ENCODE measurements at regions not wholly inside any gene's neighbourhood (a gene's known extent, or its start where the extent isn't known, plus 50 kb on each side); places are given as distances from the start of the nearest gene placed in this dataset.

DNA sequence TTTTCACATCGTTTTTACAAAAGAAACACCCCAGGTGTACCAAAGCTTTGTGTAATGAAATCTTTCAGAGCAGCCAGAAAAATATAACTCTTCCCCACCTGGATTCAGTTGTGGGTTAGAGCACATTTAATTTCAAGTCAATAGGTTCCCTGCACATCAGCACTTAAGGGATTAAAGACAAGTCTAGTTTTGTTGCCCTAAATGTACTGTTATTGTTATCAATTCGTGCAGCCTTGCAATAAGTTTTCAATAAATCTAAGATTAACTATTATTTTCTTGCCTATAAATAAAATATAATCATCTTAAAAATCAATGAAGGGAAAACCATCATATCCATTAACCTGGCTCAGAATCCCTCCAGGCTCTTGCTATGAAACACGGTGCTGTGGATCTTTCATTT is 172.5 kb upstream of the CDIN1 start:
- DNase-seq (ENCODE audit: low read depth, low spot score) = no peak
- ChIA-PET POLR2A (interaction anchor here (0.6 to 0.9 kb wide), 2 partner anchors 9 to 858 kb away, joined by 3 read pairs; no protein-coding TSS in a partner anchor), CTCF (interaction anchor here (1.2 kb wide), 1 partner anchor 21 kb away, joined by 3 read pairs; no protein-coding TSS in a partner anchor)
- TF ChIP-seq, protein P1, sequence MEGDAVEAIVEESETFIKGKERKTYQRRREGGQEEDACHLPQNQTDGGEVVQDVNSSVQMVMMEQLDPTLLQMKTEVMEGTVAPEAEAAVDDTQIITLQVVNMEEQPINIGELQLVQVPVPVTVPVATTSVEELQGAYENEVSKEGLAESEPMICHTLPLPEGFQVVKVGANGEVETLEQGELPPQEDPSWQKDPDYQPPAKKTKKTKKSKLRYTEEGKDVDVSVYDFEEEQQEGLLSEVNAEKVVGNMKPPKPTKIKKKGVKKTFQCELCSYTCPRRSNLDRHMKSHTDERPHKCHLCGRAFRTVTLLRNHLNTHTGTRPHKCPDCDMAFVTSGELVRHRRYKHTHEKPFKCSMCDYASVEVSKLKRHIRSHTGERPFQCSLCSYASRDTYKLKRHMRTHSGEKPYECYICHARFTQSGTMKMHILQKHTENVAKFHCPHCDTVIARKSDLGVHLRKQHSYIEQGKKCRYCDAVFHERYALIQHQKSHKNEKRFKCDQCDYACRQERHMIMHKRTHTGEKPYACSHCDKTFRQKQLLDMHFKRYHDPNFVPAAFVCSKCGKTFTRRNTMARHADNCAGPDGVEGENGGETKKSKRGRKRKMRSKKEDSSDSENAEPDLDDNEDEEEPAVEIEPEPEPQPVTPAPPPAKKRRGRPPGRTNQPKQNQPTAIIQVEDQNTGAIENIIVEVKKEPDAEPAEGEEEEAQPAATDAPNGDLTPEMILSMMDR (IDR thresholded peaks at IDR 0.05; ENCODE audit: insufficient read depth, low read length, missing control alignments) = no peak
- no peak overlapping the region for H3K4me3 ChIP-seq (ENCODE audit: low read depth, low read length)

DNA sequence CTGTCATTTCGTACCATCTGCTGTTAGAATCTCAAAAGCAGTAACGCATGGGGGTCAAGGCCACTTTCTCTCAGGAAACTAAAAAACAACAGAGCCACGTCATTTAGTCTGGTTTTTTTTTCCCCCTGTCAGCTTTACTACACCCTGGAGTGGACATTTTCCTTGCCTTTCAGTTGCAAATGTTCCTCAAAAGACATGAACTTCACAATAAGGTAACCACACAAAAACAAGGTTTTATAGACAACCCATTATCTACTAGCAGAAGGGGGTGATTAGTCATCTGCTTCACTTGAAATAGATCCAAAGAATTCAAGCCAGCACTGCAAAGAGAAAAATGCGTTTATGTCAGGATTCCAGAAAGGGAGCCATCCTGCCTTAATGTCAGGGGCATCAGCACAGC is 171.8 kb upstream of the CDIN1 start:
- no peak overlapping the region for H3K4me3 ChIP-seq (ENCODE audit: low read depth, low read length)
- TF ChIP-seq, protein P1 (IDR thresholded peaks at IDR 0.05; ENCODE audit: insufficient read depth, low read length, missing control alignments) = no peak
- DNase-seq (ENCODE audit: low read depth, low spot score) = peak; percentile 34
- POLR2A ChIA-PET = interaction anchor here (0.9 kb wide), 1 partner anchor 8 kb away, joined by 3 read pairs; no protein-coding TSS in a partner anchor
- CTCF ChIA-PET = interaction anchor here (1.2 kb wide), 1 partner anchor 22 kb away, joined by 3 read pairs; no protein-coding TSS in a partner anchor

DNA sequence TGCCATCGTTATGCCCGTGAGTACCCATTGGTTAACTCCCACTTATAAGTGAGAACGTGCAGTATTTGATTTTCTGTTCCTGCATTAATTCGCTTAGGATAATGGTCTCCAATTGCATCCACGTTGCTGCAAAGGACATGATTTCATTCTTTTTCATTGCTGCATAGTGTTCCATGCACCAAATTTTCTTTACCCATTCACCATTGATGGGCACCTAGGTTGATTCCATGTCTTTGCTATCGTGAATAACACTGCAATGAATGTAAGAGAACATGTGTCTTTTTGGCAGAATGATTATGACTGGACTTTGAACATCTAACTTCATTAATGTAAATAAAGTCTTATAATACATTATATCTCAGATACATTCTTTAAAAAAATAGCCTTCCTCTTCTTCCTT is 169.6 kb upstream of the CDIN1 start:
- TF ChIP-seq, protein P1 (IDR thresholded peaks at IDR 0.05; ENCODE audit: insufficient read depth, low read length, missing control alignments) = no peak
- ChIA-PET CTCF (no interaction called here), POLR2A (no interaction called here)
- H3K4me3 ChIP-seq (ENCODE audit: low read depth, low read length) = no peak overlapping the region
- no peak for DNase-seq (ENCODE audit: low read depth, low spot score)

DNA sequence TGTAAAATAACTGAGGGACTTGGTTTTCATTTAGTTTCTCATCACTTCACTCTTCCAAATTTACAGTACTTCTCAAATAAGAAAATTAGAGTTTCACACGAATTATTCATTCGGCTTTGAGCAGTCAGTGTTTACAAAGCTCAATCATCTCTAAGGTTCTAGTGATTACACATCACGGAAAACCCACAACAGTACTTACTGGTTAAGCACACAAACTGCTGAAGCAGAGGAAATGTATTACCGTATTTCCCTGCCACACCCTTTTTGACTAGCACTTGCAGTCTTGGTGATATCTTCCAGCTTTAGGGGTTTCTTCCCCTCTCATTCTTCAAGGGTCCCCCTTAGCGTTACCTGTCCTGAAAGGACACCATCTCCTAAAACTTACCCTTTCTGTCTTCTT is 164.8 kb upstream of the CDIN1 start:
- DNase-seq (ENCODE audit: low read depth, low spot score) = no peak
- POLR2A ChIA-PET = no interaction called here
- TF ChIP-seq, protein P1 (IDR thresholded peaks at IDR 0.05; ENCODE audit: insufficient read depth, low read length, missing control alignments) = no peak
- CTCF ChIA-PET = interaction anchor here (1.8 kb wide), 1 partner anchor 34 kb away, joined by 3 read pairs; no protein-coding TSS in a partner anchor
- no peak overlapping the region for H3K4me3 ChIP-seq (ENCODE audit: low read depth, low read length)

DNA sequence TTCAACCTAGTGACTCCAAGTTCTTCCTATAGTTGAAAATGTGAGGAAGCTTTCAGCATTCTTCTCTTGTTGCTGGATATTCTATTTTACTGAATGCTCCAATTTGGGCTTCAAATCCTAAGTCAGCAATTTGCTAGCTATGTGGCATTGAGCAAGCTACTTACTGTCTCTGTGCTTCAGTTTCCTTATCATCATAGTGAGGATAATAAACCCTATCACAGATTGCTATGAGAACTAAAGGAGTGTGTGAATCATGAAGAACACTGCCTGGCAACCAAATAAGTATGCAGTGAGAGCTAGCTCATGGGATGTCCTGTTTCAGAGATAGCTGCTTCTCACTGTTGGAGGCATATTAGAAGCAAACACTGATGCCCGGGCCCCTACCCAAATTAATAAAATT is 163.8 kb upstream of the CDIN1 start:
- ChIA-PET CTCF (interaction anchor here (1.1 kb wide), 1 partner anchor 86 kb away, joined by 5 read pairs; no protein-coding TSS in a partner anchor), POLR2A (interaction anchor here (0.7 to 1.1 kb wide), 3 partner anchors 8 to 20 kb away, joined by 3 to 6 read pairs (median 3); no protein-coding TSS in a partner anchor)
- peak; percentile 70 for DNase-seq (ENCODE audit: low read depth, low spot score)
- H3K4me3 ChIP-seq (ENCODE audit: low read depth, low read length) = no peak overlapping the region
- TF ChIP-seq, protein P1 (IDR thresholded peaks at IDR 0.05; ENCODE audit: insufficient read depth, low read length, missing control alignments) = no peak

DNA sequence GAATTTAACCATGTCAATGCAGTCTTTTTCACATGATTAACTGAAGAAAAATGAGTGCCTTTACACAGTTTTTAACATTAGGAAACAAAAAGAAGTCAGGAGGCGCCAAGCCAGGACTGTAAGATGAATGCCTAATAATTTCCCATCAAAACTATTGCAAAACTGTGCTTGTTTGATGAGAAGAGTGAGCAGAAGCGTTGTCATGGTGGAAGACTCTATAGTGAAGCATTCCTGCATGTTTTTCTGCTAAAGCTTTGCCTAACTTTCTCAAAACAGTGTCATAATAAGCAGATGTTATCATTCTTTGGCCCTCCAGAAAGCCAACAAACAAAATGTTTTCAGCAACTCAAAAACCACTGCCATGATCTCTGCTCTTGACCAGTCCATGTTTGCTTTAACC is 156.8 kb upstream of the CDIN1 start:
- no peak for DNase-seq (ENCODE audit: low read depth, low spot score)
- no peak overlapping the region for H3K4me3 ChIP-seq (ENCODE audit: low read depth, low read length)
- POLR2A ChIA-PET = no interaction called here
- TF ChIP-seq, protein P1 (IDR thresholded peaks at IDR 0.05; ENCODE audit: insufficient read depth, low read length, missing control alignments) = no peak
- CTCF ChIA-PET = no interaction called here

Measured in AG04449 (cell line).